ENCODE measurements at regions not wholly inside any gene's neighbourhood (a gene's known extent, or its start where the extent isn't known, plus 50 kb on each side); places are given as distances from the start of the nearest gene placed in this dataset.

GRCh38 chr2:23301136-23301535 lies 83.8 kb upstream of the KLHL29 start:
- no peak for TF ChIP-seq CTCF (IDR thresholded peaks at IDR 0.05 in 4 of 5, conservative IDR thresholded peaks at IDR 0.05 in 1 of 5)
- no peak for TF ChIP-seq POLR2A (IDR thresholded peaks at IDR 0.05)

Measured in gastrocnemius medialis (tissue), 4 donors.